CD4-positive, alpha-beta memory T cell (primary cell): ENCODE measurements at regions not wholly inside any gene's neighbourhood (a gene's known extent, or its start where the extent isn't known, plus 50 kb on each side); places are given as distances from the start of the nearest gene placed in this dataset.
A peak's percentile ranks its signal among the peaks of the same experiment; 100 is the strongest.

ENCODE experiments used
- CTCF ChIA-PET: fragments of 350-600 bp; sonication (Branson Sonifier 250); formaldehyde crosslinking; loops from one replicate; lab custom pipeline; 2021; ENCODE audit warnings: inconsistent platforms; ENCODE audit not compliant: partially characterized antibody; lab: Charles Lee
- POLR2A ChIA-PET: fragments of 350-600 bp; sonication (Branson Sonifier 250); formaldehyde crosslinking; loops from one replicate; lab custom pipeline; 2021; ENCODE audit not compliant: partially characterized antibody; lab: Charles Lee
- DNase-seq, 5 donors: peaks; one replicate each; pipeline versions ENCODE4 v3.0.0 to v3.0.0-alpha.2; 2020 to 2022; ENCODE audit warnings: mixed read lengths in 1 of 5
- H3K27ac ChIP-seq: one replicate; pipeline ENCODE4 v1.7.0; 2013; ENCODE audit warnings: low read depth, low read length
- H3K27me3 ChIP-seq: 2 replicates; pipeline ENCODE4 v1.7.0; 2013; ENCODE audit warnings: mild to moderate bottlenecking, low read length, moderate library complexity; ENCODE audit not compliant: insufficient read depth
- H3K36me3 ChIP-seq: 2 replicates; pipeline ENCODE4 v1.7.0; 2013; ENCODE audit warnings: mild to moderate bottlenecking, low read length, moderate library complexity; ENCODE audit not compliant: insufficient read depth
- H3K4me1 ChIP-seq: 2 replicates; pipeline ENCODE4 v1.7.0; 2013; ENCODE audit warnings: mild to moderate bottlenecking, low read length, moderate library complexity; ENCODE audit not compliant: insufficient read depth
- H3K4me3 ChIP-seq, 2 donors: one replicate each; pipeline ENCODE4 v1.7.0; 2013; ENCODE audit warnings: low read length in 2 of 2, mild to moderate bottlenecking in 1 of 2
- H3K9me3 ChIP-seq, 2 donors: one replicate each; pipeline ENCODE4 v1.7.0; 2013; ENCODE audit warnings: low read length in 2 of 2, control low read depth in 1 of 2; ENCODE audit not compliant: control insufficient read depth in 1 of 2
- H3K27ac Mint-ChIP-seq, 7 donors: one replicate each; pipeline ENCODE4 v1.8.0; 2020 to 2021; ENCODE audit warnings: mixed read lengths in 7 of 7, mild to moderate bottlenecking in 6 of 7, inconsistent platforms in 3 of 7, moderate library complexity in 3 of 7
- H3K27me3 Mint-ChIP-seq, 2 donors: one replicate each; pipeline ENCODE4 v1.8.0; 2020 to 2021; ENCODE audit warnings: mixed read lengths in 2 of 2
- H3K36me3 Mint-ChIP-seq, 2 donors: one replicate each; pipeline ENCODE4 v1.8.0; 2020 to 2021; ENCODE audit warnings: mixed read lengths in 2 of 2, inconsistent platforms in 1 of 2, mild to moderate bottlenecking in 1 of 2
- H3K4me1 Mint-ChIP-seq, 4 donors: one replicate each; pipeline ENCODE4 v1.8.0; 2020 to 2021; ENCODE audit warnings: mixed read lengths in 4 of 4, mild to moderate bottlenecking in 1 of 4
- H3K4me3 Mint-ChIP-seq, 8 donors: one replicate each; pipeline ENCODE4 v1.8.0; 2020 to 2021; ENCODE audit warnings: mixed read lengths in 8 of 8, mild to moderate bottlenecking in 7 of 8, moderate library complexity in 6 of 8, inconsistent platforms in 3 of 8
- H3K9me3 Mint-ChIP-seq, 8 donors: one replicate each; pipeline ENCODE4 v1.8.0; 2020 to 2021; ENCODE audit warnings: mixed read lengths in 8 of 8, mild to moderate bottlenecking in 5 of 8, inconsistent platforms in 3 of 8, moderate library complexity in 1 of 8
- intact Hi-C: fragments of 100-400 bp; cut with micrococcal nuclease; formaldehyde crosslinking; loops from one replicate; pipeline ENCODE4 v1.15.1; 2023

DNA sequence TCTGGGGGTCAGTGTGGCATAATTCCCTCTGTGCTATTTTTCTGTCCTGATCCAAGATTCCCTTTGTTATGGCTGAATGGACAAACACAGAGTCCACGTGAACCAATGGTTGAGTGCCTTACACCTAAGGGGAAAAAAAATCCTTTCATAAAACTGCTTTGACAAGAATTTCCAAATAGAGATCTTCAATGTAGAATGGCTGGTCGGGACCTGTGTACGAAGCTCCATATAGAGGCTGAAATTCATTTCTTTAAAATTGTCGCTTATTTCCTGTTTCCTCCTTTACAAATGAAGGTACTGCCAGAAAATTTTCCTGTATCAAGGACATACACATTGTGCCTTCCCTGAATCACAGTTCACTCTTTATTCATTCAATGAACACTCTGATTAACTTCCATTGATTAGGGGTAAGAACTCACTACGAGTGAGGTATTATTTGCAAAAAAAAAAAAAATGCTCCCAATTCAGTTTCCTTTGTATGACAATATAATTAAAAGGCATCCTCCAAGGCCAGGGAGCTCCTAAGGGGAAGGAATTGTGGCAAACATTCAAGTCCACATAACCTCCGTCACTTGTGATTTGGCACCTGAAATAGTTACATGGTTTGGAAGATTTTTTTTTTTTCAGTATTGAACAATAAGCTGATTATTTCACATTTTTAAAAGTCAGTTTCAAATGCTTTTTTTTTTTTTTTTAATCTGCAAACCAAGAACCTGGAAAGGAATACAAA lies 293.8 kb downstream of the MEX3B start:
- Mint-ChIP-seq H3K27ac (no peak overlapping the region), H3K27me3 (peaks cover 7 to 9% of the 10 kb centered on the region in 2 donors), H3K9me3 (no peaks in the 10 kb centered on the region), H3K4me3 (no peak overlapping the region), H3K4me1 (no peaks in the 10 kb centered on the region), H3K36me3 (no peaks in the 10 kb centered on the region)
- ChIA-PET POLR2A (no interaction called here), CTCF (no interaction called here)
- H3K4me3 ChIP-seq: no peak overlapping the region
- H3K36me3 ChIP-seq: no peaks in the 10 kb centered on the region
- H3K9me3 ChIP-seq: no peaks in the 10 kb centered on the region
- no peak for DNase-seq
- H3K4me1 ChIP-seq: no peaks in the 10 kb centered on the region
- intact Hi-C loops: no loop called here
- no peaks in the 10 kb centered on the region for H3K27me3 ChIP-seq
- no peak overlapping the region for H3K27ac ChIP-seq

DNA sequence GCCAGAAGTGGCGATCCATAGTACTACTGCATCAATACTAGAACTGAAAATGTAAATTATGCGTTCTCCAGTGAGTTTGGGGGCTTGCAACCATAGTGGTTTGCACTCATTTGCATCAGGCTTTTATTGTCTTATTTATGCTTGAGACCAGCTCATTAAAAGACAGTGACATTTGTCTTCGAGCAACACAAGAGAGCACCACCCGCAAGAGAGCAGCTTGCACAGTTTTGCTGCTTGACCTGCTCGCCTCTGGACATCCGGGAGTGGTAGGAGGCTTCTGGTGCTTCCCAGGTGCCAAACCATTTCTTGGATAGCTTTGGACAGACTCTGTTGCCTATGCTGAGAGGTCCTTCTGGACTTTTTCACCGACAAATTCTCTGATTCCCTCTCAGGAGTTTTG lies 294.6 kb downstream of the MEX3B start:
- no peak for DNase-seq
- CTCF ChIA-PET: no interaction called here
- Mint-ChIP-seq H3K27me3 (peaks cover 7 to 9% of the 10 kb centered on the region in 2 donors), H3K9me3 (no peaks in the 10 kb centered on the region), H3K4me3 (no peak overlapping the region), H3K36me3 (no peaks in the 10 kb centered on the region), H3K4me1 (no peaks in the 10 kb centered on the region), H3K27ac (no peak overlapping the region)
- Histone ChIP-seq H3K4me3 (no peak overlapping the region), H3K27me3 (no peaks in the 10 kb centered on the region), H3K4me1 (no peaks in the 10 kb centered on the region), H3K36me3 (no peaks in the 10 kb centered on the region), H3K9me3 (no peaks in the 10 kb centered on the region), H3K27ac (no peak overlapping the region)
- intact Hi-C loops: no loop called here
- POLR2A ChIA-PET: no interaction called here

DNA sequence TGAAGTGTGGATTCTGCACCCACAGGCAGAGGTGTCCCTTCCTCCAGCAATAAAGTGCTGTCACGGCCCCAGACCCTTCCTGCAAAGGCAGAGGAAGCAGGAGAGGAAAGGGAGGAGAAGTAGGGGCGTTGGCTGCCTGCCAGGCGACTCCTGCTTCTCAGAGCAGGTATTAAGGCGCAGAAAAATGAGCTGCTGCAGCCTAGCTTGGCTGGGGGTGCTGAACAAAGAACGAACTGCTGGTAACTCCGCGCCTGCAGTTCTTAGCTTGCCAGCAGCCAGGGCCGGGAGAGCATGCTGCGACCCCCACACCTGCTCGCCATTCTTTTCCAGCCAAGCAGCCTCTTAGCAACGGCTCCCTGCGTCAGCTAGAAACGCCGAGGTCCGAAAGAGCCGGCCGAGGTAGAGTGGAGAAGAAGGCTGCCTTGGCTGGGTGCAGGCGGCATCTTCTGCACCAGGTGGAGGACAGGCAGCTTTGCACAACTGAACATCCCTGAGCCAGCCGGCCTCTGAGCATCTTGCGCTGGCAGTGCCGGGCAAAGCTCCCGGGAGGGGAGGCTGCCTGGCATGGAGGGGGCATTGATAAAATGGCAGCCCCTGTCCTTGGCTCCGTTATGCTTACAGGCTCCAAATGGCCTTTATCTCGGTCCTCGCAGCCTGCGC lies 296.0 kb downstream of the MEX3B start:
- no peaks in the 10 kb centered on the region for H3K9me3 Mint-ChIP-seq
- DNase-seq: no peak
- H3K9me3 ChIP-seq: no peaks in the 10 kb centered on the region
- intact Hi-C loops: no loop called here
- H3K4me1 Mint-ChIP-seq: no peaks in the 10 kb centered on the region
- H3K4me3 Mint-ChIP-seq: no peak overlapping the region
- H3K4me1 ChIP-seq: no peaks in the 10 kb centered on the region
- H3K36me3 Mint-ChIP-seq: no peaks in the 10 kb centered on the region
- H3K27me3 ChIP-seq: no peaks in the 10 kb centered on the region
- no peak overlapping the region for H3K4me3 ChIP-seq
- H3K36me3 ChIP-seq: no peaks in the 10 kb centered on the region
- POLR2A ChIA-PET: no interaction called here
- no peak overlapping the region for H3K27ac Mint-ChIP-seq
- H3K27me3 Mint-ChIP-seq: peaks cover 7% of the 10 kb centered on the region in 2 donors
- CTCF ChIA-PET: no interaction called here
- no peak overlapping the region for H3K27ac ChIP-seq

GRCh38 chr15:81747482-81747881 lies 298.3 kb downstream of the MEX3B start:
- H3K36me3 Mint-ChIP-seq: no peaks in the 10 kb centered on the region
- intact Hi-C loops: no loop called here
- no peaks in the 10 kb centered on the region for H3K4me1 Mint-ChIP-seq
- Histone ChIP-seq H3K27me3 (no peaks in the 10 kb centered on the region), H3K4me1 (no peaks in the 10 kb centered on the region), H3K9me3 (no peaks in the 10 kb centered on the region), H3K4me3 (no peak overlapping the region), H3K36me3 (no peaks in the 10 kb centered on the region), H3K27ac (no peak overlapping the region)
- POLR2A ChIA-PET: no interaction called here
- no peak overlapping the region for H3K27ac Mint-ChIP-seq
- CTCF ChIA-PET: no interaction called here
- H3K9me3 Mint-ChIP-seq: no peaks in the 10 kb centered on the region
- peak overlapping the region in 1 of 8 donors; percentile 14 for H3K4me3 Mint-ChIP-seq
- DNase-seq: no peak
- peaks cover 7% of the 10 kb centered on the region in 2 donors for H3K27me3 Mint-ChIP-seq

DNA sequence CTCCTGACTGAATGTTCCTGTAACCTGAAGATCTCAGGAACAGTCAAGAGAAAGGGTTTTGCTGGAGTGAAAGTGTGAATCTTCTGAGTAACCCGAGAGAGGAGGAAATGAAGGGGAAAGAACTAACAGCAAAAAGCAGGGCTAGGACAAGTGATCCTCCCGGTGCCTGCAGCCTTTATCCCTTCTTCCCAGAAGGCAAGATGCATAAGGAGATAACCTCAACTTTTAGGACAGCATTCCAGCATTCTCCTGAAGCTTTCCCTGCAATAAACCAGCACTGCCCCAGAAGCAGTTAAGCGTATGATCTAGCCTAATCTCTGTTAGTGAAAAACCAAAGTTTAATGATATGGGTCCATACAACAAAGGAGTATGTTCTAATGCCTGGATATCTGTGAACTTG lies 298.8 kb downstream of the MEX3B start:
- Histone ChIP-seq H3K4me3 (no peak overlapping the region), H3K27ac (no peak overlapping the region), H3K9me3 (no peaks in the 10 kb centered on the region), H3K4me1 (no peaks in the 10 kb centered on the region), H3K27me3 (no peaks in the 10 kb centered on the region), H3K36me3 (no peaks in the 10 kb centered on the region)
- H3K27ac Mint-ChIP-seq: no peak overlapping the region
- ChIA-PET POLR2A (no interaction called here), CTCF (no interaction called here)
- H3K4me1 Mint-ChIP-seq: no peaks in the 10 kb centered on the region
- no peaks in the 10 kb centered on the region for H3K9me3 Mint-ChIP-seq
- peaks cover 7% of the 10 kb centered on the region in 2 donors for H3K27me3 Mint-ChIP-seq
- H3K4me3 Mint-ChIP-seq: no peak overlapping the region
- intact Hi-C loops: no loop called here
- DNase-seq: no peak
- H3K36me3 Mint-ChIP-seq: no peaks in the 10 kb centered on the region

DNA sequence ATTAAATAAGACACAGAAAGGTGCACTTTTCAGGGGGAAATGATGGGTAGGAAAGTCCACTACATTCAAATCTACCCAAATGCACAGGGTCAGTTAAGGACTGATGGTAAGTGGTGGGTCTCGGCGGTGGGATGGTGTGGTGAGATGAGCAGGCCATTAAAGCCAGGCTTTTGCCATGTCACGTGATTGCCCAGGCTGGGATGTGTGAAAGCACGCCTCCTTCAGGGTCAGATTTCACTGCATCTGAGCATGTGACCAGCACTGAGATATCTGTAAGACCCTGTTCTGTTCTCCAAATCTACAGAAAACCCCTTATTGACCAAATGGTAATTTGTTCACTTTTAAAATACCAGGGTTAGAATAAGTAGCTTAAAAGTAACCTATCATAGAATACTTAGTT lies 301.5 kb downstream of the MEX3B start:
- Mint-ChIP-seq H3K9me3 (no peaks in the 10 kb centered on the region), H3K36me3 (no peaks in the 10 kb centered on the region), H3K4me3 (no peak overlapping the region)

DNA sequence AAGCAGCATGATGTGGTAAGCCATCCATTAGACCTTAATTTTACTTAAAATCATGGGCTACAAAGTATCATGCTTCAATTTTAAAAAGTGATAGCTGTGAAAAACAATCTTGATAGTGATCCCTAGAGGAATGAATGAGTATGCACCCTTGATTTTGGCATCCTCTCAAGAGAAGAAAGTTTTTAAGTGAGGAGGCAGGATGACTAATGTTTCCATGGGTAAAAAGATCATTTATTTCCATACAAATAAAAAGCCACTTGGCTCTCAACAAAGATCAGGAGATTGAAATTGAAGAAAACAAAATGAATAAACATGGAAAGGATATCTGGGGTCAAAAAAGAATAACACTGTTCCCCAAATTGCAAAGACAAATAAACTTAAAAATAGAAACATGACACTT lies 305.4 kb downstream of the MEX3B start:
- Histone ChIP-seq H3K27ac (no peak overlapping the region), H3K9me3 (no peaks in the 10 kb centered on the region), H3K4me1 (no peaks in the 10 kb centered on the region), H3K4me3 (no peak overlapping the region), H3K36me3 (no peaks in the 10 kb centered on the region), H3K27me3 (no peaks in the 10 kb centered on the region)
- no peak overlapping the region for H3K4me3 Mint-ChIP-seq
- CTCF ChIA-PET: no interaction called here
- DNase-seq: no peak
- no peaks in the 10 kb centered on the region for H3K4me1 Mint-ChIP-seq
- POLR2A ChIA-PET: no interaction called here
- H3K36me3 Mint-ChIP-seq: no peaks in the 10 kb centered on the region
- H3K9me3 Mint-ChIP-seq: peaks cover 0 to 5% (median 0%) of the 10 kb centered on the region in 8 donors
- H3K27ac Mint-ChIP-seq: no peak overlapping the region
- intact Hi-C loops: no loop called here
- no peaks in the 10 kb centered on the region for H3K27me3 Mint-ChIP-seq

More for the DNA sequence above, 301.5 kb downstream of the MEX3B start:
- Histone ChIP-seq H3K27me3 (no peaks in the 10 kb centered on the region), H3K9me3 (no peaks in the 10 kb centered on the region), H3K4me1 (no peaks in the 10 kb centered on the region), H3K36me3 (no peaks in the 10 kb centered on the region), H3K27ac (no peak overlapping the region), H3K4me3 (no peak overlapping the region)
- no peak for DNase-seq
- intact Hi-C loops: no loop called here
- no peaks in the 10 kb centered on the region for H3K4me1 Mint-ChIP-seq
- no peak overlapping the region for H3K27ac Mint-ChIP-seq
- POLR2A ChIA-PET: no interaction called here
- H3K27me3 Mint-ChIP-seq: peaks cover 4 to 7% of the 10 kb centered on the region in 2 donors
- CTCF ChIA-PET: no interaction called here
